ENCODE measurements at regions not wholly inside any gene's neighbourhood (a gene's known extent, or its start where the extent isn't known, plus 50 kb on each side); places are given as distances from the start of the nearest gene placed in this dataset.

DNA sequence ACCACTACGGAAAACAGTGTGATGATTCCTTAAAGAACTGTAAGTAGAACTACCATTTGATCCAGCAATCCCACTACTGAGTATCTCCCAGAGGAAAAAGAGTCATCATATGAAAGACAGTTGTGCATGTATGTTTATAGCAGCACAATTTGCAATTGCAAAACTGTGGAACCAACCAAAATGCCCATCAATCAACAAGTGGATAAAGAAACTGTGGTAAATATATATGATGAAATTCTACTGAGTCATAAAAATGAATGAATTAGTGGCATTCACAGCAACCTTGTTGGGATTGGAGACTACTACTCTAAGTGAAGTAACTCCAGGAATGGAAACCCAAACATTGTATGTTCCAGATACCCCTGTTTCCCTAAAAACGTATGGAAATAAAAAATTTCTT is 337.0 kb upstream of the PTBP2 start:
- Histone ChIP-seq H3K27ac (ENCODE audit: low read length) (no peak overlapping the region), H3K27me3 (ENCODE audit: control insufficient read depth, insufficient read depth, low read length) (no peaks in the 10 kb centered on the region), H3K4me1 (ENCODE audit: control insufficient read depth, low read depth, low read length) (no peaks in the 10 kb centered on the region), H3K9ac (ENCODE audit: low read length) (no peak overlapping the region), H3K36me3 (ENCODE audit: control insufficient read depth, low read depth, low read length) (no peaks in the 10 kb centered on the region), H3K9me3 (ENCODE audit: control insufficient read depth, low read depth, low read length) (no peaks in the 10 kb centered on the region), H3K4me3 (ENCODE audit: low read length) (no peak overlapping the region)

GRCh38 chr1:96387785-96388184 is 333.8 kb upstream of the PTBP2 start:
- Histone ChIP-seq H3K4me1 (ENCODE audit: control insufficient read depth, low read depth, low read length) (no peaks in the 10 kb centered on the region), H3K36me3 (ENCODE audit: control insufficient read depth, low read depth, low read length) (no peaks in the 10 kb centered on the region), H3K27ac (ENCODE audit: low read length) (no peak overlapping the region), H3K27me3 (ENCODE audit: control insufficient read depth, insufficient read depth, low read length) (no peaks in the 10 kb centered on the region), H3K4me3 (ENCODE audit: low read length) (no peak overlapping the region), H3K9me3 (ENCODE audit: control insufficient read depth, low read depth, low read length) (no peaks in the 10 kb centered on the region), H3K9ac (ENCODE audit: low read length) (no peak overlapping the region)

DNA sequence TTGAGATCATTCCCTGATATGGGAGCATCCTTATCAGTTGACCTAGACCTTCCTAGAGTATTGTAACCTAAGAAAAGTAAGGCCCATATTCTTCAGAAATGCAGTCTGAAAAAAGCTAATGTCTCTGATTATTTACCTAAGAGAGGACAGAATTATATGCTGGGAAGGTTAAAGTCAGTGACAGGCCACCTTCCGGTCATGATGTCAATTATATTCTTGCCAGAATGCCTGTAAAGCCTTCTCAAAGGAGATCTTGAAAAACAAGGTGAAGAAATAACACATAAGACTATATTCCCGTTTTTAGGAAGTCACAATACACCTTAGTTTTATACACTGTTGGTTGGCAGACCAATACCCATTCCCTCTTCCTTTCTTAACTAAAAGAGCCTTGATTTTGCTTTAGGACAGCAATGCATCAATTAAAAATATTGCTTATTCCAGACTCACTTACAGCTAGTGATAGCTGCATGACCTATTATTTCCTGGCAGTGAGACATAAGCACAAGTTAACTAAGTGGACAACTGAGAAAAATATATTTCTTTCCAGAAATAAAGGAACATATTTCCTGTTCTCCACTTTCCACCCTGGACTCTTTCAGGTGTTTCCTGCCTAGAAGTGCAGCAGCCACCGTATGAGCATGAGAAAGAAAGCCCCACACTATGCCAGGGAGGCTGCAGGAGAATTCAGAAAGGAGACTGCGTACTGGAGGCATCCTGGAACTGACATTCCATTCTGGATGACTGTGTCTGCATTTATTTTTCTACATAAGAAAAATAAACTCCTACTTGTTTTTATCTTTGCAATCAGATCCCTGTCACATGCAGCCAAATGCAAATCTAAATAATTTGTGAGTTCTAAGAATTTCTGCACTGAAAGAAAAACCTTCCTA is 332.9 kb upstream of the PTBP2 start:
- Histone ChIP-seq H3K4me1 (ENCODE audit: control insufficient read depth, low read depth, low read length) (no peaks in the 10 kb centered on the region), H3K36me3 (ENCODE audit: control insufficient read depth, low read depth, low read length) (no peaks in the 10 kb centered on the region), H3K27me3 (ENCODE audit: control insufficient read depth, insufficient read depth, low read length) (no peaks in the 10 kb centered on the region), H3K27ac (ENCODE audit: low read length) (no peak overlapping the region), H3K4me3 (ENCODE audit: low read length) (no peak overlapping the region), H3K9me3 (ENCODE audit: control insufficient read depth, low read depth, low read length) (no peaks in the 10 kb centered on the region), H3K9ac (ENCODE audit: low read length) (no peak overlapping the region)

- Histone ChIP-seq H3K4me3 (ENCODE audit: low read length) (no peak overlapping the region), H3K27me3 (ENCODE audit: control insufficient read depth, insufficient read depth, low read length) (no peaks in the 10 kb centered on the region), H3K9ac (ENCODE audit: low read length) (no peak overlapping the region)
These were observed 321.5 kb upstream of the PTBP2 start for GRCh38 chr1:96400089-96400488.

GRCh38 chr1:96409087-96409486 is 312.5 kb upstream of the PTBP2 start:
- Histone ChIP-seq H3K9me3 (ENCODE audit: control insufficient read depth, low read depth, low read length) (no peaks in the 10 kb centered on the region), H3K9ac (ENCODE audit: low read length) (no peak overlapping the region), H3K27ac (ENCODE audit: low read length) (no peak overlapping the region), H3K4me3 (ENCODE audit: low read length) (no peak overlapping the region), H3K4me1 (ENCODE audit: control insufficient read depth, low read depth, low read length) (no peaks in the 10 kb centered on the region), H3K27me3 (ENCODE audit: control insufficient read depth, insufficient read depth, low read length) (no peaks in the 10 kb centered on the region), H3K36me3 (ENCODE audit: control insufficient read depth, low read depth, low read length) (no peaks in the 10 kb centered on the region)

More at GRCh38 chr1:96400089-96400488, 321.5 kb upstream of the PTBP2 start:
- no peaks in the 10 kb centered on the region for H3K4me1 ChIP-seq (ENCODE audit: control insufficient read depth, low read depth, low read length)
- H3K27ac ChIP-seq (ENCODE audit: low read length), result no peak overlapping the region
- H3K36me3 ChIP-seq (ENCODE audit: control insufficient read depth, low read depth, low read length), result no peaks in the 10 kb centered on the region
- H3K9me3 ChIP-seq (ENCODE audit: control insufficient read depth, low read depth, low read length), result no peaks in the 10 kb centered on the region

GRCh38 chr1:96409689-96410088 is 311.9 kb upstream of the PTBP2 start:
- Histone ChIP-seq H3K27ac (ENCODE audit: low read length) (no peak overlapping the region), H3K9me3 (ENCODE audit: control insufficient read depth, low read depth, low read length) (no peaks in the 10 kb centered on the region), H3K36me3 (ENCODE audit: control insufficient read depth, low read depth, low read length) (no peaks in the 10 kb centered on the region), H3K27me3 (ENCODE audit: control insufficient read depth, insufficient read depth, low read length) (no peaks in the 10 kb centered on the region), H3K4me3 (ENCODE audit: low read length) (no peak overlapping the region), H3K4me1 (ENCODE audit: control insufficient read depth, low read depth, low read length) (no peaks in the 10 kb centered on the region), H3K9ac (ENCODE audit: low read length) (no peak overlapping the region)

GRCh38 chr1:96411006-96411405 is 310.6 kb upstream of the PTBP2 start:
- no peaks in the 10 kb centered on the region for H3K4me1 ChIP-seq (ENCODE audit: control insufficient read depth, low read depth, low read length)
- no peak overlapping the region for H3K4me3 ChIP-seq (ENCODE audit: low read length)
- H3K27ac ChIP-seq (ENCODE audit: low read length), result no peak overlapping the region
- H3K36me3 ChIP-seq (ENCODE audit: control insufficient read depth, low read depth, low read length), result no peaks in the 10 kb centered on the region
- no peak overlapping the region for H3K9ac ChIP-seq (ENCODE audit: low read length)
- no peaks in the 10 kb centered on the region for H3K9me3 ChIP-seq (ENCODE audit: control insufficient read depth, low read depth, low read length)
- H3K27me3 ChIP-seq (ENCODE audit: control insufficient read depth, insufficient read depth, low read length), result no peaks in the 10 kb centered on the region

DNA sequence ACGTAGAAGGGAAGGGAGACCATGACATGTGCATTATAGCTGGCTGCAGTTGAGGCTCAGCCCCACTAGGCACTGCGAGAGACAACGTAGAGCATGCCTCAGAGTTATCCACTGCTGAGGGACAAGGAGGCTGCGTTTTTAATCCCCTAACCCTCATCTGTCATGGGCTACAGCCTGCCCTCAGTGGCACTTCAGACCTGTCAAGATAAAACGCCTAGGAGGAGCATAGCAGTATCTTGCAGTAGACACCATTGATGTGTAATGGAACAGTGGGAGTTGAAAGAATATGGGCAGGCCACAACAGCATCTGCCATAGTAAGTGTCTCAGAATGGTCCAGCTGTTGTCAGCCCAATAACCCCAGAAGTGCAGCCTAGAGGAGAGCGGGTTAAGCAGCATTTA is 307.0 kb upstream of the PTBP2 start:
- Histone ChIP-seq H3K36me3 (ENCODE audit: control insufficient read depth, low read depth, low read length) (no peaks in the 10 kb centered on the region), H3K27ac (ENCODE audit: low read length) (no peak overlapping the region), H3K4me3 (ENCODE audit: low read length) (no peak overlapping the region)

DNA sequence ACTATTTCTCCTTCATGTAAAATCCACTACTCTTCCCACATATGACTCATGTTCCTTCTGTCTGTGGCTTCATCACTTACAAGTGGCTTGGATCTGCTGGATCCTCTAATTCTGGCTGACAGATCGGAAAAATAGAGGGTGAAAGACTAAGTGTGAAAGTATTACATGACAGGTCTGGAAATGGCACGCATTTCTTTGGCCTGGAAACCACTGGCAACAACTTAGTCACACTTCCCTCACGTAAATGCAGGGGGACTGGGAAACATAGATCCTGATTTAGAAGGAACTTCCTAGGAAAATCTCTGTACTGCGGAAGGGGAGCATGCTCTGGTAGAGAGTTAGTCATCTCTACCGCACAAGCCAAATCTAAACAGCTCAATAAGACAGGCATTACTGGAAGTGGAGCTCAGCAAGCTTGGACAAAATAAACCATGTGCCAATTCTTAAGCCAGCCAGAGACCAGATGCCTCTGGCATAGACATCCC is 305.4 kb upstream of the PTBP2 start:
- no peaks in the 10 kb centered on the region for H3K9me3 ChIP-seq (ENCODE audit: control insufficient read depth, low read depth, low read length)
- H3K36me3 ChIP-seq (ENCODE audit: control insufficient read depth, low read depth, low read length), result no peaks in the 10 kb centered on the region
- H3K4me1 ChIP-seq (ENCODE audit: control insufficient read depth, low read depth, low read length), result no peaks in the 10 kb centered on the region
- H3K27me3 ChIP-seq (ENCODE audit: control insufficient read depth, insufficient read depth, low read length), result no peaks in the 10 kb centered on the region
- no peak overlapping the region for H3K9ac ChIP-seq (ENCODE audit: low read length)
- no peak overlapping the region for H3K4me3 ChIP-seq (ENCODE audit: low read length)
- H3K27ac ChIP-seq (ENCODE audit: low read length), result no peak overlapping the region

More for the DNA sequence above, 307.0 kb upstream of the PTBP2 start:
- no peaks in the 10 kb centered on the region for H3K4me1 ChIP-seq (ENCODE audit: control insufficient read depth, low read depth, low read length)
- no peak overlapping the region for H3K9ac ChIP-seq (ENCODE audit: low read length)
- H3K9me3 ChIP-seq (ENCODE audit: control insufficient read depth, low read depth, low read length), result no peaks in the 10 kb centered on the region
- H3K27me3 ChIP-seq (ENCODE audit: control insufficient read depth, insufficient read depth, low read length), result no peaks in the 10 kb centered on the region

DNA sequence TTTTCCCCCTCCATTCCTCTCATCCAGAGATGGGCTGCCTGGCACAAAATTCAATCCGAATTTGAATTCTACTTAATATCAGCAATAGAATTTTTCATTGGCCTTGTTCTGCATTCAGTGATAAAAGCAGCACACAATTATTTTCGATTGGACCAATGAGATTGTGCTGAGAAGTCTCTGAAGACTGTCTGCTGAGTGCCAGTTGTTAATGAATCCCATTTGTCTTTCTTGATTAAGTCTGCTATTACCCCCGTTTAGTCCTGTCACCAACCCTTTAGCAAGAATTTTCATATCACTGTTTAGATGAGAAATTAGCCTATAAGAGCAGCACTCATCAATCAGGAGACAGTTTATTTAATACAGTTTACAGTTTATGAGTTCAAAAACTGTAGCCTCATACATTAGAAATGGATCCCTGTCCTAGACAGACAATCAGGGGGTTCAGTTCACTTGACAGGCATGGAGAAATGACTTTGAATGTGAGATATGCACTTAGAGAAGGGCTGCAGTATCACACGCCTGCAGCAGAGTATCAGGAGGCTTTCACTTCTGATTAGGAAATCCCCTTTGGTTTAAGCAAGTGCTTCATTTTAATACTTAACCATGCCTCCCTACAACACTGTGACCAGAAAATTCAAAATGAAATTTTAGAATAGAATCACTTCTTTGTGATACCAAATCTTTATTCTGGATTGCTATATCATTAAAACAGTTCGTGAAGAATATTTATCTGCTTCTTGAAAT is 304.7 kb upstream of the PTBP2 start:
- Histone ChIP-seq H3K36me3 (ENCODE audit: control insufficient read depth, low read depth, low read length) (no peaks in the 10 kb centered on the region), H3K9me3 (ENCODE audit: control insufficient read depth, low read depth, low read length) (no peaks in the 10 kb centered on the region), H3K27ac (ENCODE audit: low read length) (no peak overlapping the region), H3K27me3 (ENCODE audit: control insufficient read depth, insufficient read depth, low read length) (no peaks in the 10 kb centered on the region), H3K9ac (ENCODE audit: low read length) (no peak overlapping the region), H3K4me3 (ENCODE audit: low read length) (no peak overlapping the region), H3K4me1 (ENCODE audit: control insufficient read depth, low read depth, low read length) (no peaks in the 10 kb centered on the region)

GRCh38 chr1:96418969-96419368 is 302.6 kb upstream of the PTBP2 start:
- Histone ChIP-seq H3K4me3 (ENCODE audit: low read length) (no peak overlapping the region), H3K27me3 (ENCODE audit: control insufficient read depth, insufficient read depth, low read length) (no peaks in the 10 kb centered on the region), H3K9ac (ENCODE audit: low read length) (no peak overlapping the region), H3K36me3 (ENCODE audit: control insufficient read depth, low read depth, low read length) (no peaks in the 10 kb centered on the region), H3K9me3 (ENCODE audit: control insufficient read depth, low read depth, low read length) (no peaks in the 10 kb centered on the region), H3K27ac (ENCODE audit: low read length) (no peak overlapping the region), H3K4me1 (ENCODE audit: control insufficient read depth, low read depth, low read length) (no peaks in the 10 kb centered on the region)

Data from iPS-18a (cell line).